ENCODE measurements at regions not wholly inside any gene's neighbourhood (a gene's known extent, or its start where the extent isn't known, plus 50 kb on each side); places are given as distances from the start of the nearest gene placed in this dataset.

DNA sequence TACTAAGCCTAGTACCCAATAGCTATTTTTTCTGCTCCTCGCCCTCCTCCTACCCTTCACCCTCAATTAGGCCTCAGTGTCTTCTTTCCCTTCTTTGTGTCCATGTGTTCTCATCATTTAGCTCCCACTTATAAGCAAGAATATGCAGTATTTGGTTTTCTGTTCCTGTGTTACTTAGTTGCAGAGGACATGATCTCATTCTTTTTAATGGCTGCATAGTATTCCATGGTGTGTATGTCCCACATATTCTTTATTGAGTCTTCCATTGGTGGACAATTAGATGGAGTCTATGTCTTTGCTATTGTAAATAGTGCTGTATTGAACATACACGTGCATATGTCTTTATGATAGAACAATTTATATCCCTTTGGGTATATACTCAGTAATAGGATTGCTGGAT lies 106.9 kb upstream of the NR5A2 start:
- TF ChIP-seq, protein P1, sequence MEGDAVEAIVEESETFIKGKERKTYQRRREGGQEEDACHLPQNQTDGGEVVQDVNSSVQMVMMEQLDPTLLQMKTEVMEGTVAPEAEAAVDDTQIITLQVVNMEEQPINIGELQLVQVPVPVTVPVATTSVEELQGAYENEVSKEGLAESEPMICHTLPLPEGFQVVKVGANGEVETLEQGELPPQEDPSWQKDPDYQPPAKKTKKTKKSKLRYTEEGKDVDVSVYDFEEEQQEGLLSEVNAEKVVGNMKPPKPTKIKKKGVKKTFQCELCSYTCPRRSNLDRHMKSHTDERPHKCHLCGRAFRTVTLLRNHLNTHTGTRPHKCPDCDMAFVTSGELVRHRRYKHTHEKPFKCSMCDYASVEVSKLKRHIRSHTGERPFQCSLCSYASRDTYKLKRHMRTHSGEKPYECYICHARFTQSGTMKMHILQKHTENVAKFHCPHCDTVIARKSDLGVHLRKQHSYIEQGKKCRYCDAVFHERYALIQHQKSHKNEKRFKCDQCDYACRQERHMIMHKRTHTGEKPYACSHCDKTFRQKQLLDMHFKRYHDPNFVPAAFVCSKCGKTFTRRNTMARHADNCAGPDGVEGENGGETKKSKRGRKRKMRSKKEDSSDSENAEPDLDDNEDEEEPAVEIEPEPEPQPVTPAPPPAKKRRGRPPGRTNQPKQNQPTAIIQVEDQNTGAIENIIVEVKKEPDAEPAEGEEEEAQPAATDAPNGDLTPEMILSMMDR (IDR thresholded peaks at IDR 0.05): no peak
- no peak for TF ChIP-seq POLR2A (IDR thresholded peaks at IDR 0.05)

All from thyroid gland (tissue), 4 donors.